Uterus (tissue), 2 donors: ENCODE measurements at regions not wholly inside any gene's neighbourhood (a gene's known extent, or its start where the extent isn't known, plus 50 kb on each side); places are given as distances from the start of the nearest gene placed in this dataset.

ENCODE experiments used
- CTCF ChIP-seq, 4 experiments: fragments of 200-600 bp in 2 of 4; fragments of 450-650 bp in 2 of 4; sonication (generic) in 2 of 4; IDR thresholded peaks; one replicate each; pipeline ENCODE4 v1.5.1; 2016 to 2019; ENCODE audit warnings: antibody characterized with exemption in 4 of 4, mild to moderate bottlenecking in 2 of 4, moderate library complexity in 1 of 4
- POLR2A ChIP-seq, 2 donors: fragments of 450-650 bp; IDR thresholded peaks; one replicate each; pipeline ENCODE4 v1.6.1; 2016; ENCODE audit warnings: antibody characterized with exemption in 2 of 2, mild to moderate bottlenecking in 1 of 2, moderate library complexity in 1 of 2

DNA sequence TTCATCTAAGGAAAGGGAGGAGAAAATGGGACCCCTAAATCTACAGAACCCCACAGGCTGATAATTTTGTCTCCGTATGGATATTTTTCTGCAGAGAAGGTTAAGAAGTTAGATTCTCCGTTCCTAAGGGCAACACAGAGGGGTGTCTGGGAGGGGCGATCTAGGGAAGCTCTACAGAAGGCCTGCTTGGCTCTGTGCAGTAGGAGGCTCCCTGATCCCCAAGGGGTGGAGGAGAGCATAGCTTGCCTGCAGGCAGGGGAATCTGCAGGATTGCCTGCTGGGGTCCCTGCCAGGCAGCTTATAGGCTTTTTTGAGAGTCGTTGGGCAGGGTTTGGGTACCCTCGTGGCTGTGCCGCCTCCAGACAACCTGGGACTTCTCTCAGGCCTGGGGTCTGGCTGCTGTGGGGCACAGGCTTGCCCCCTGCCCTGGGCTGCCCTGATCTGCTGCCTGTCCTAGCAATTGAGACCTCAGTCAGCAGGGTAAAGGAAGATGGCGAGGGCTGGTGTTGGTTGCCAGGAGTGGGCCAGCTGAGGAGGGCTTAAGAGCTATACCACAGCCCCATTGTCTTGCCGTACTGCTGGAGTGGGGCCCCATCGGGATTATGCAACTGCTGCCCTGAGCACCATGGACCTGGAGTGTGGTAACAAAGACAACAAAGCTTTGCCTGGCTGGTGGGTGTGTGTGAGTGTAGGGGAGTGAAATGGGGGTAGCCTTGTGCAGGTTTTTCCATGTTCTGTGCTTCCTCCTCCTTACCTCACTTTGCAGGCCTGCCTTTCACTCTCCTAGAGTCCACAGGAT, 74.1 kb downstream of the EFNB1 start:
- no peak for TF ChIP-seq CTCF (IDR thresholded peaks at IDR 0.05)
- TF ChIP-seq POLR2A (IDR thresholded peaks at IDR 0.05), result no peak
